ENCODE measurements at regions not wholly inside any gene's neighbourhood (a gene's known extent, or its start where the extent isn't known, plus 50 kb on each side); places are given as distances from the start of the nearest gene placed in this dataset.

DNA sequence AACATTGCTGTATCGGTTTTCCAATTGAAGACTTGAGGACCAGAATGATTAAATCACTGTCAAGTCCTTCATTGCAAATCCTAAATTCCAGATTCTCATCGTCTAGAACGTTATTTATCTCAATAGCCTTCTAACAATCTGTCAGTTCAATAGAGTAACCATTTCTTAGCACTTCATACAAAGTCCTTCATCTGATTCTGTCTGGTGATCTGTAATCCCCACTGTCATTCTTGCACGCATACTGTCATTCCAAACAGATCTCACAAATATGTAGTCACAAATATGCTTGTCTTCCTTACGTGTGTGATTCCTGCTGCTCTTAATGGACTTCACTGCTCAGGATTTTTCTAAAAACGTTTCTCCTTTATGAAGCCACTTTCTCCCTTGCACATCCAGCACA lies 1197.5 kb downstream of the EFNB2 start:
- TF ChIP-seq, protein P1, sequence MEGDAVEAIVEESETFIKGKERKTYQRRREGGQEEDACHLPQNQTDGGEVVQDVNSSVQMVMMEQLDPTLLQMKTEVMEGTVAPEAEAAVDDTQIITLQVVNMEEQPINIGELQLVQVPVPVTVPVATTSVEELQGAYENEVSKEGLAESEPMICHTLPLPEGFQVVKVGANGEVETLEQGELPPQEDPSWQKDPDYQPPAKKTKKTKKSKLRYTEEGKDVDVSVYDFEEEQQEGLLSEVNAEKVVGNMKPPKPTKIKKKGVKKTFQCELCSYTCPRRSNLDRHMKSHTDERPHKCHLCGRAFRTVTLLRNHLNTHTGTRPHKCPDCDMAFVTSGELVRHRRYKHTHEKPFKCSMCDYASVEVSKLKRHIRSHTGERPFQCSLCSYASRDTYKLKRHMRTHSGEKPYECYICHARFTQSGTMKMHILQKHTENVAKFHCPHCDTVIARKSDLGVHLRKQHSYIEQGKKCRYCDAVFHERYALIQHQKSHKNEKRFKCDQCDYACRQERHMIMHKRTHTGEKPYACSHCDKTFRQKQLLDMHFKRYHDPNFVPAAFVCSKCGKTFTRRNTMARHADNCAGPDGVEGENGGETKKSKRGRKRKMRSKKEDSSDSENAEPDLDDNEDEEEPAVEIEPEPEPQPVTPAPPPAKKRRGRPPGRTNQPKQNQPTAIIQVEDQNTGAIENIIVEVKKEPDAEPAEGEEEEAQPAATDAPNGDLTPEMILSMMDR (IDR thresholded peaks at IDR 0.05; ENCODE audit: low read length), result no peak
- TF ChIP-seq EZH2 (IDR thresholded peaks at IDR 0.05; ENCODE audit: borderline replicate concordance, low read length), result no peak
